Endothelial cell (in vitro differentiated cells): ENCODE measurements at regions not wholly inside any gene's neighbourhood (a gene's known extent, or its start where the extent isn't known, plus 50 kb on each side); places are given as distances from the start of the nearest gene placed in this dataset.

Experiments used
- DNase-seq: peaks from one replicate; pipeline ENCODE4 v3.0.0; 2021; ENCODE audit warnings: low spot score
- H3K27ac Mint-ChIP-seq: one replicate; pipeline ENCODE4 v1.8.0; 2021; ENCODE audit warnings: mixed read lengths, inconsistent platforms; ENCODE audit not compliant: unreplicated experiment
- H3K27me3 Mint-ChIP-seq: one replicate; pipeline ENCODE4 v1.8.0; 2021; ENCODE audit warnings: mild to moderate bottlenecking, moderate library complexity, mixed read lengths, inconsistent platforms; ENCODE audit not compliant: unreplicated experiment
- H3K36me3 Mint-ChIP-seq: one replicate; pipeline ENCODE4 v1.8.0; 2021; ENCODE audit warnings: mild to moderate bottlenecking, low read depth, mixed read lengths, inconsistent platforms; ENCODE audit not compliant: unreplicated experiment
- H3K4me1 Mint-ChIP-seq: one replicate; pipeline ENCODE4 v1.8.0; 2021; ENCODE audit warnings: mild to moderate bottlenecking, mixed read lengths, inconsistent platforms; ENCODE audit not compliant: unreplicated experiment
- H3K4me3 Mint-ChIP-seq: one replicate; pipeline ENCODE4 v1.8.0; 2021; ENCODE audit warnings: mild to moderate bottlenecking, mixed read lengths, inconsistent platforms; ENCODE audit not compliant: unreplicated experiment
- H3K9me3 Mint-ChIP-seq: one replicate; pipeline ENCODE4 v1.8.0; 2021; ENCODE audit warnings: mixed read lengths, inconsistent platforms; ENCODE audit not compliant: unreplicated experiment
- CTCF ChIP-seq: fragments of 200-600 bp; sonication (generic); IDR thresholded peaks from one replicate; pipeline ENCODE4 v1.5.0; 2021; ENCODE audit warnings: antibody characterized with exemption; ENCODE audit not compliant: unreplicated experiment

- Mint-ChIP-seq H3K9me3 (no peaks in the 10 kb centered on the region), H3K4me1 (peaks cover 18% of the 10 kb centered on the region), H3K27ac (no peak overlapping the region), H3K4me3 (no peak overlapping the region), H3K36me3 (no peaks in the 10 kb centered on the region), H3K27me3 (peaks cover 2% of the 10 kb centered on the region)
- no peak for TF ChIP-seq CTCF
- DNase-seq: no peak
These were observed 250.9 kb upstream of the CITED2 start for GRCh38 chr6:139625081-139625939.

- no peaks in the 10 kb centered on the region for H3K9me3 Mint-ChIP-seq
- no peak for TF ChIP-seq CTCF
- H3K27me3 Mint-ChIP-seq: peaks cover 2% of the 10 kb centered on the region
- DNase-seq: no peak
- no peaks in the 10 kb centered on the region for H3K36me3 Mint-ChIP-seq
- H3K4me3 Mint-ChIP-seq: no peak overlapping the region
- H3K4me1 Mint-ChIP-seq: peaks cover 18% of the 10 kb centered on the region
- no peak overlapping the region for H3K27ac Mint-ChIP-seq
These were observed 248.9 kb upstream of the CITED2 start for GRCh38 chr6:139623372-139623771.

- peaks cover 20% of the 10 kb centered on the region for H3K4me1 Mint-ChIP-seq
- peaks cover 1% of the 10 kb centered on the region for H3K27me3 Mint-ChIP-seq
- H3K27ac Mint-ChIP-seq: no peak overlapping the region
- H3K36me3 Mint-ChIP-seq: no peaks in the 10 kb centered on the region
- no peak overlapping the region for H3K4me3 Mint-ChIP-seq
- H3K9me3 Mint-ChIP-seq: peaks cover 5% of the 10 kb centered on the region
- no peak for TF ChIP-seq CTCF
- DNase-seq: no peak
These were observed 239.0 kb upstream of the CITED2 start for GRCh38 chr6:139613496-139613895.

- Mint-ChIP-seq H3K9me3 (peaks cover 5% of the 10 kb centered on the region), H3K27me3 (peaks cover 1% of the 10 kb centered on the region), H3K27ac (no peak overlapping the region), H3K36me3 (no peaks in the 10 kb centered on the region), H3K4me1 (peaks cover 27% of the 10 kb centered on the region), H3K4me3 (no peak overlapping the region)
- DNase-seq: no peak
- TF ChIP-seq CTCF: no peak
These were observed 237.7 kb upstream of the CITED2 start for GRCh38 chr6:139612135-139612465.

GRCh38 chr6:139611327-139612134 lies 237.1 kb upstream of the CITED2 start:
- peaks cover 1% of the 10 kb centered on the region for H3K27me3 Mint-ChIP-seq
- peaks cover 27% of the 10 kb centered on the region for H3K4me1 Mint-ChIP-seq
- no peak for TF ChIP-seq CTCF
- DNase-seq: no peak
- no peak overlapping the region for H3K27ac Mint-ChIP-seq
- H3K9me3 Mint-ChIP-seq: peaks cover 5% of the 10 kb centered on the region
- H3K4me3 Mint-ChIP-seq: no peak overlapping the region
- no peaks in the 10 kb centered on the region for H3K36me3 Mint-ChIP-seq
